Stimulated activated CD8-positive, alpha-beta memory T cell treated with anti-CD3 and anti-CD28 coated beads, Interleukin-15, amount 100 ng/mL, for 24 hours (primary cell): ENCODE measurements at regions not wholly inside any gene's neighbourhood (a gene's known extent, or its start where the extent isn't known, plus 50 kb on each side); places are given as distances from the start of the nearest gene placed in this dataset.

Experiments
- DNase-seq: peaks from one replicate; pipeline ENCODE4 v3.0.0-alpha.2; 2020; ENCODE audit warnings: low read depth

DNA sequence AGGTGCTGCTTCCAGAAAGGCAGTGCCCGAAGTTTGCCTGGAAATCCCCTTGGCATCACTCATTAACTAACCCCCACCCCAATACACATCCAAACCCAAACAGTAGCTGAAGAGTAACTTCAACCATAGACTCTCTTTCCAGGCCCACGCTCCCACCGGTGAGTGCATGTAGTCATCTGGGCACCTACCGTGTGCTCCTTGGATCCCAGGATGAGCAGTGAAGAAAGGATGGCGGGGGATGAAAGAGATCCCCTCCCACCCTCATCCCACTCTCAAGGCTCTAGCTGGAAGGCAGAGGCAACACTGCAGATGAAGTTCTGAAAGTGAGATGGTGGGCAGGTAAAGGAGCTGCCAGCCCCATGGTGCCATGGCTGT lies 305.0 kb downstream of the SOX9 start:
- no peak for DNase-seq

DNA sequence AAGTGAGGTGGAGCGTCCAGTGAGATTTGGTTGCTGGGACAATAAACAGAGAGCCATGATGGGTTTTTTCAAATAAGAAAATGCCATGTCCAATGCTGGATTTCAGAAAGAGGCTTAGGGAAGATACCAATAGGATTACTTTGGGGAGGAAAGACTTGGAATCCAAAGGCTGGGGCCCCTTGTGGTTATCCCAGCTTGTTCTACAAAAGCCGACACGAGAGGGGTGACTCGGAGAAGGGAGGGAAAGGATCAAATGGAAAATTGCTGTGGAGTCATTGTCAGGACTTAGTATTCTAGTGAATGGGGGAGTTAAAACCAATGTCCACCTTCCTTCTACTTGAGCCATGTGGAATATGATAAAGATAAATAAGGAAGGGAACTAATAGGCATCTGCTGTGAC lies 305.5 kb downstream of the SOX9 start:
- no peak for DNase-seq

DNA sequence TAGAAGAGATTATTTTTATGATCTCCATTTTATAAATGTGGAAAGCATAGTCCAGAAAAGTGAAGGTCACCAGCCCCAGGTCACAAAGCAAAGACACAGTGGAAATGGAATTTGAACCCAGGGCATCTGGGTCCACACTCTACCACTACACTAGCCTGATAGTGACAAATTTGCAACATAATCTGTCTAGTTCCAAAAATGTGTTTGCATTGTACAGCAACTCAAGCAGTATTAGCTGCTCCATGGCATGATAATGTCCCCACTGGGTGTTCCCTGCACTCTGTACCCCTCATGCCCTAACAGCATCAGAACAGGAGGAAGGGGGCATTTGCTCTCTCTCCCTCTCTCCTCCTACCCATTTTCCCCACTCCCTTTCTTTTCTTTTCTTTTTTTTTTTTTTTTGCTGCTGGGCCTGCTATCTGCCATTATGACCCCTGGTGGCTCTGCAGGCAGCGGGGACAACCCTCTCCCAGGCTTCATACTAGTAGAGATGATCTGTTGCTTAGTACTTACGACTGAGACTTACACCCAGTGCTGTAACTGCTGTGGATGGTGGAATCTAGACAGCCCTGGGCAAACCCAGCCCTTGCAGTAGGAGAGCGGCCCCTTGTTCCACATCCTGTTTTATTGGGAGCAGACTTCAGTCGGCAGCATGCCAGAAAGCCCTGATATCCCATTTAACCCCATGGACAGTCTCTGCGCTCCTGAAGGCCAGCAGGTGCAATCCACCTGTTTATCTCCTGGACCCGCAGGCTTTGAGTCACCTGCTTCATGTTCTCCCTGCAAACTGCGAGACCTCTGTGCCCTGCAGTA lies 306.3 kb downstream of the SOX9 start:
- DNase-seq, result no peak

DNA sequence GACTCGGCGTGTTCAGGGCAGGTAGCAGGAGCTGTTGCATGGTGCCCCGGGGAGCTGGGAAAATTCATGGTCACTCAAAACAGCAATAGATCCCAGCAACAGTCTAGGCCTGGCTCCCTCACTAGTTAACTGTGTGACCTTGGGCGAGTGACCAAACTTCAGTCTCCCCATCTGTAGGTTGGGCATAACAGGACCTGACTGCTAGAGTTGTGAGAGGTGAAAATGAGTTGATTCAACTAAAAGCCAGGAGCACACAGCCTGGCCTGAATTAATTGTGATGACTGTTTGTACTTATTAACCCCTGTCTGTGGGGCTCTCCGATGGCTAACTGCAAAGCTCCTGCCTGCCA lies 306.9 kb downstream of the SOX9 start:
- DNase-seq, result no peak

DNA sequence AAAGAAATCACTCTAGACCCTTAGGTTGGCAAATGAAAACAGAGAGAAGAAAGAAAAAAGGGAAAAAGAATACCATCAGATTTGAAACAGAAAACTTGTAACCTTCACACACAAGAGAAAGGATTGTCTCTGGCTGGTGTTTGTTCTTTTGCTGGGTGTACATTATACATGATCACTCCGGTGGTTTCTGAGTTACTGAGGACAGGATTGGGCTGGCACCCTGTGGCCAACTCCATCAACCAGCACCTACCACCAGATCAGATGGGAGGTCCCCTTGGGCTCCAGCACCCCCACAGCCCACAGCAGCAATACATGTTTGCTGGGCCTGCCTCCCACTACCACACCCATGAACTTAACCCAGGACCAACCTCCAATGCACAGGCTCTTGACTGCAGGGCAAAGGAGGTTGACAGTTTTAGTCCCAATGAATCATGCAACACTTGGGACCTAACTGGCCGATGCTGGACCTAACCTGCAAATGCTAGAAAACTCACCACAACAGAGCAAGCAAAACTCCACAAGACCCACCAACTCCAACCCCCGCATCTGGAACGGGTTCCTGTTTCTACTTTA lies 308.3 kb downstream of the SOX9 start:
- no peak for DNase-seq

DNA sequence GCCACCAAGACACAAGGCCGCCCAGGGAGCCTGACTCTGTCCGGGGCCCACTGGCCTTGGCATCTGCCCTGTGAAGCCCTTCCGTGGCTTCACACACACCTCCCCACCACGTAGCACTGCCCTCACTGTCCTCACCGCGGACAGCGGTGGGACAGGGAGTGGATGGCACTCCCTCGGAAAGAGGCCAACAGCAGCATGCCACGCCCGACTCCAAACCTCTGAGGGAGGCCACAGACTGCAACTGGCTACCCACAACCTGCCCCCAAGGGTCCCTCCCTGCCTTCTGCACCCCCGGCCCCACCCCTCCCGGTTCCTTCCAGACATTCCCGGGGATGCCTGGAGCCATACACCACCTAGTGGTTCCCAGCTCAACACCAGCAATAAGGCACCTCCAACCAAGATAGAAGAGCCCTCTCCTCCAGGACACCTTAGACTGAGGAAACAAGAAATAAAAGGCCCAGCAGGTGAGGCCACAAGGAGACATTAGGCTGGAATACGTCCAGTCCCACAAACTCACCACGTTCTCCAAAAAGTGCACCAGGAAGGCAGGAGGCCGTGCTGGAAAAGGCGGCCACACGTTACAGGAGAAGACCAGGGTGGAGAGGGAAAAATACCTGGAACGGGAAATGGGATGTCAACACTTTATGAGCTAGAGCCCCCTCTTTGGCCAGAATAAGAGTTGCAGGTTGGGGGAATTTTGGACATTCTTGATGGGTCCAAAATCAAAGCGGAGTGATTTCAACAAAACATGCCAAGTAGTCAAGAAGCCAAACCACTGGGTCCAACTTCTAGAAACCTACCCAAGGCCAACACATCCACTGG lies 310.0 kb downstream of the SOX9 start:
- no peak for DNase-seq

DNA sequence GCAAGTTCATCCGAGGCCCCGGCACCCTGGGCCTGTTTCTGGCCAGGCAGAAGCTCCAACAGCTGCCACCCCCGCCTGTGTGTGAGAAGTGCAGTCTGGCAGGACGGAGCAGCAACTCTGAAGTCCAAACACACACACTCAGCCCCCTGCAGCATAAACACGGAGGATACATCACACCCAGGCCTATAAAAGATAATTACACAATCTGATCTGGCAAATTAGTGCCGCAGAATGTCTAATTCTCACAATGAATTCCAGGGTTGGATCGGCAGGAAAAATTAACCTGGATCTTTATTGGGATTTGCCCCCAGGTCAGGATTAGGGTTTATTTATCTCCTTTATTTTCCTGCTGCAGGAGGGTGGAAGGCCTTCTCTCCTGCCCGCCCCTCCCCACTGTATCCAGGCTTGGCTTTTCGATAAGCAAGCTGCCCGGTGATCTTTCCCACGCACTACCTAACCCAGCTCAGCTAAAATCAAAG lies 311.4 kb downstream of the SOX9 start:
- DNase-seq, result no peak

DNA sequence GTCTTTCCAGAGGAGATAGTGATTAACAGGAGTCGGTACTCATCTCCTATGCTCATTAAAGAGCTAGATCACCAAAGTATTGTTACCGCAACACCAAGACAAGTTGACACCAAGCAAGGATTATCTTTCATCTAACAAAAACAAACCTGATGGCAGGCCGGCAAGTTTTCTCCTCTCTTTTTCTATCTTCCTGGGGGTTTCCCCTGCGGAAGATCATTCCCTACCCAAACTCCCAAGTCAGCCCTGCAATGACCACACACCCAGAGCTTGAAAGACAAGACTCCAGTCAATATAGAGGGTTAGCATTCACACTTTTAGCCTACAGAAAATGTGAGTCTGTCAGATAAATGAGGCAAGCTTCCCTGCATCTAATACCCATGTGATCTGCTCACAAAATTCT lies 312.1 kb downstream of the SOX9 start:
- no peak for DNase-seq

DNA sequence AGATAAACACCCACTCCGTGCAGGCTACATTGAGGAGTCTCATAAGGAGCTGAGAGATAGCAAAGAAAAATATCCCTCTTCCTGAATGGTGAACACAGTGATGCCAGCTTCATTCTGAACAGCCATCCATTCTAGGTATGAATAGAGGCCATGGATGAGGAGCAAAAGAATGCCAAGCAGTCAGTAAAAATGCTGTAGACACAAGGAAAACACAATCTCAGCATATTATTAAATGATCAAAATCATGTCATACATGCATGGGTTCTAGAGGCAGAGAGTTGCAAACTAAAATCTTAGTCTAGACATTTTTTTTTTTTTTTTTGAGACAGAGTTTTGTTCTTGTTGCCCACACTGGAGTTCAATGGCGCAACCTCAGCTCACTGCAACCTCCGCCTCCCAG lies 313.0 kb downstream of the SOX9 start:
- DNase-seq, result no peak

DNA sequence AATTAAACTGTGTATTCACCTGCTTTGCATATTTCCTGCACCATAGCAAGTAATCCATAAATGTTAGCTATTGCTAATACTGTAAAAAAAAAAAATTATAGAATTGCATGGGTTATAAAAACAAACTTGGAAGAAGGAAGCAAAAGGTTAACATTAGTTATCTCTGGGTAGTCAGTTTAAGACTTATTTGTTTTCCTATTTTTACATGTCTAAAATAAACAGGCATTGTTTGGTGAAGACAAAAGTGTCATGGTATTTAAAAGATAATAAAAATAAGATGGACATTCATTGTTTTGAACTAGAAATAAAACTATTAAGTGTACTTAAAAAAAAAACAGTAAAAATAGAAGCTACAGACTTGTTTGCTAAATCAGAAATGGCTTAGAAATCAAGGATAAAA lies 313.8 kb downstream of the SOX9 start:
- DNase-seq, result no peak

DNA sequence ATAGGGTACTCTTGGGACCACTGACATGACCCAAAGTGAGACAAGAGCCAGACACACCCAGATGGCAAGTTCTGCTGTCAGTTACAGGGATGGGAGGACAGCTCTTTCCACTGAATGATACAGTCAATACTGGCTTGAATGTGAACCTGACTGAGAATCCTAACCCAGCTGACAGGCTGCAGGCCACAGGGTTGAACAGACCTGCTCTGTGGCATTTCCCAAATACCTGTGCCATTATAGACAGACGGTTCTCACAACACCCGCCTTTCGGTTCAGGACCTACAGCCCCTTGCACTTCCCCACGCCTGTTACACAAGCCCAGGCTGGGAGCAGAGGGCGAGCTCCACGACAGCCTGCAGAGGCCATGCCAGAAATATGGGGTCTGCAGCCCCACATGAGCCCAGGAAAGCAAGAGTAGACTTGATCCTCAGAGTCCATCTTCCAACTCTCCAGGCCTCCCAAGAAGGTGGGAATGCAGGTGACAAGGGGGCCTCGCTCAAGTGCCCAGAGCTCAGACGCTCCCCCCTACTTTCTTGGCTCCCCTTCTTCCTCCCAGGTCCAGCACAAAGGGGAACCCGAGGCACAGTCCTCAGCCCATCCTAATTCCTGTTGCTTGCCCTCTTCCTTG lies 314.3 kb downstream of the SOX9 start:
- DNase-seq, result no peak

DNA sequence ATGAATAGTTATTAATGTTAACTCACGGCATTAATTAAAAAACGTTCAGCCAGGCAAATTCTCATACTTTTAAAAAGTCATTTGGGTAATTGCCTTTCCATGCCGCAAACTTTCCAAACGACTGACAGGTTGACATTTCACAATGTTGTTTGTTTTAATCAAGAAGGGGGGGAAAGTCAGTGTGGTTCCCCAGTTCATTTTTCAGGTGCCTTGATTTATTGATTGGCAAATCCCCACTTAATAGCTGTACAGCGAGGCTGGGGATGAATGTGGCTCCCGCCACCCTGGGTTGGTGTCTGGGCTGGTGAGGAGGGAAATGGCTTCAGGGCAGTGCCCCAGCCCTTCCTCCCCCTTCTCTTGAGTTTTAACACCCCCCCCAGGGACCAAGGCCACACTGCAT lies 318.0 kb downstream of the SOX9 start:
- DNase-seq, result no peak

DNA sequence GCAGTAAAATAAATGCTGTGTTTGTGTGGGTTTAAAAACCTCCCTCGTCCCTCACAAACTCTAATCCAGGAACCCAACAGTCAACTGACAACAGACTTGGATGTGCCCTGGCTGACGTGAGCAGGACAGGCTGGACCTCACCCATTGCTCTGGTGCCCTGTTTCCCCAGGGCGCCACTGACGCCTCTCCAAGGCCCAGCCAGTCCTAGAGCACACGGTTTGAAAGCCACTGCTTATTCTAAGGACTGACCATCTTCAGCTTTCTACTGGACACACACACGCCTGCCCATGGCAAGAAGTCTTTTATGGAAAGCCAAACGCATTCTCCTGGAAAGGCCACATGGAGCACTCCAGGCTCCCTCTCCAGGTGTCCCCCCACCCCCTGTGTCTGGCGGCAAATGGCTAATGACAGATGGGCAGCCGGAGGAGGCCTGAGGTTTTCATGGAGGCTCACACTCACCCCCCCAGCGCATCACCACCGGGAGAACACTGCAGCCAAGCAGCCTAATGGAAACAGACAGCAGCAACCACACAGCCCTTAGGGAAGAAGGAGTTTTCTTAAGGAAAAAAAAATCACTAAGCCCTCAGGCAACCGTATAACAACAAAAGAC lies 319.2 kb downstream of the SOX9 start:
- DNase-seq, result no peak

DNA sequence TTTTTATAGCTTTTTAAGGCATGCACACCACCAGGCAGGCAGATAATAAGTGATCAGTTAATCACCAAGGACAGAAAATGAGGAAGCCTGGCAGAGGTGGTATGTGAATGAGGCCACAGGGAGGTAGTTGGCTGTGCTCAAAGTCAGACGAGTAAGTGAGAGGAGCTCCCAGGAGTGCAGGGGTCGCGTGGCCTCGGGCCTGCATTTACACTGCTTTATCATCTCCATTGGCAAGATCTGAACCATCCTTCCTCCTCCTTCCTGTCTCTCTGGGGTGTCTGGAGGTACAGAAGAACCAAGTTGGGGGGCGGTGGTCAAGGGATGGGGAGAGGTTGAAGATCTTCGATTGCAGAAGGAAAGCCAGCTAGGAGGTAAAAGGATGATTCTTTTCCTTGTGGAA lies 320.1 kb downstream of the SOX9 start:
- no peak for DNase-seq

DNA sequence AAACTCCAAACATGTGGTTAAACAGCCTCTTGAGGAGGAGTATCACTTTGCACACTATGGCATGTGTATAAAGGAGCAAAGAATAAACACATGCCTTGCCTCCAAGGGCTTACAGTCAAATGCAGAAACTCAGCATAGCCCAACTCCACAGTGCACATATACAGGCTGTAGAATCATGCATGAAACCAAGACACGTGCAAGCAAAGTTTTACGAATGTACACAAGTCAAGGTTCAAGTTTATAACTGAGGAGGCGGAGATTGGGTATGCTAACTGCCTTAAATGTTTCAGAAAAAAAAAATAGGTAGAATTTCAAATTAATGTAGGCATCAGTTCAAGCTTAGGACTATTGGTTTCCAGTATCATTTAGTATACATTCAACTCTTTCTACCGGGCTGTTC lies 321.1 kb downstream of the SOX9 start:
- DNase-seq, result no peak

DNA sequence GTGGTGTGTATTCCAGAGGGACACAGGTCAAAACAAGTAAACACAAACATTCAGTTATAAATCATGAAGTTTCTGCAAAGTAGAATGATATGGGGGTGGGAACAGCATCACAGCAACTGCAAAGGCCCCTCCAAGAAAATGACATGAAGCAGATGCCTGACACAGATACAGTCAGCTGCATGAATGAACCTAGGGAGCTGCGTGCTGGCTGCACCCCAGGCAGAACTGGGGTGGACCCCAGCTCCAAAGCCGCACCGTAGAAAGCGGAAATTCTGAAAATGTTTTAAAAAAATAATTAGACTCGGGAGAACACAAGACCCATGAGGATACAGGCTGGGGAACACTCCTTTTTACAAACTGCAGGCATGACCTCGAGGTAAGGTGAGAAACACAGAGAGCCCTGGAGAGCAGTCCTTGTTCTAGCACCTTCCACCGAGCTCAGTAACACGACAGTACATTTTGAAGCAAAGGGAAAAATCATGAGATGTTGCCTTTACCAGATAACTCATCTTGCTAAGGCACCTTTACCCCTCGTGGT lies 323.8 kb downstream of the SOX9 start:
- DNase-seq, result no peak

DNA sequence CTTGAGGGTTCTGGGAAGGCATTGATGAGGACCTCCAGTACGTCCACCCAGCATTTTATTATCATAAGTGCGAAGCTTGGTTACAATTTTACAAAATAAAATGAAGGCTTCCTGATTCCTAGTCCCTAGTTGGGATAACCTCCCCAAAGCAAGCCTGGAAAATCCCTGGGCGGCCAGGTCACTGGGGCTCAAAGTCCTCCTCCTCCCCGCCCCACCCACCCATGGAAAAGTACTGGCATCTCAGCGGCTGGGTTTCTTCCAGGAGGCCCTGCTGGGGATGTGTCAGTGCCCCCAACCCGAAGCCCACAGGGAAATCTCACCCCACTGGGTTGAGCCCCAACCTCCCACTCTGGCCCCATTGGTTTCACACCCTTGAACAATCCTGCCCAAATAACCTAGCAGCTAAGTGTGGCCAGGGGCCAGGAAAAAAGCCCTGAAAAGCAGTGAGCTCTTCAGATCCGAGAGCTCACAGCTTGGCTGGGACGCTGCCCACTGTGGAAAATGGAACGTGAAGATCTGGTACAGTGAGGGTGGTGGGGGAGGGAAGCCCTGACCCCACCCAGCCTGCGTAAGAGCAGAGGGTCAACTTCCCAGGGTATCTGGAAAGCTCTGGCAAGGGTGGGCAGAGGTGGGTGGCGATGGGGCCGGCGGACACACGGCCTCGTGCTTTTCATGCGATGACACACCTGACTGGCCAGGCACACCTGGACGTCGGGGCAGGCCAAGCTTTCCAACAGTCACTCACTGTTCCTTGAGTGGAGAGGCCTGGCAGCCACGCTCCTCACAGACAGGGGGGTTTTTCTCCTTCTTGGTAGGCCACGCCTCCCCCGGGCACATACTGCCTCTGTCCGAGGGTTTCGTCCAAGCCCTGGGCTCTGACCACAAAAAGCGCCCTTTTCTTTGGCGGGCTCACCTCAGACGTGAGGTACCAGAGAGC lies 324.5 kb downstream of the SOX9 start:
- no peak for DNase-seq

DNA sequence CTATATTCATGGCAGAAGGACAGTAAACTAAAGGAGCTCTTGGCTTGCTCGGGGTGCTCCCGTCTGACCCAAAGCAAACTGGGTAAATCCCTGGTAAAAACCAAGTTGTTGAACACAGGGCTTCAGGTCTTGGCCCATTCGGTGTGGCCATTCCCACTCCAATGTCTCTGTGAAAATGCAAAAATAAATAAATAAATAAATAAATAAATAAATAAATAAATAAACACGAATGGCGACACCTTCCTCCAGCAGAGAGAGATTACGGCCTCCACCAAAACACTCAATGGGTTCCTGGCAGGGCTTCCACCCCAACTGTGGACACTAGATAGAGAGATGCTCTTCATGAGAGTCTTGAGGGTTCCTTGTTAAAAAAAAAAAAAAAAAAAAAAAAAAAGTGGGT lies 325.3 kb downstream of the SOX9 start:
- no peak for DNase-seq

DNA sequence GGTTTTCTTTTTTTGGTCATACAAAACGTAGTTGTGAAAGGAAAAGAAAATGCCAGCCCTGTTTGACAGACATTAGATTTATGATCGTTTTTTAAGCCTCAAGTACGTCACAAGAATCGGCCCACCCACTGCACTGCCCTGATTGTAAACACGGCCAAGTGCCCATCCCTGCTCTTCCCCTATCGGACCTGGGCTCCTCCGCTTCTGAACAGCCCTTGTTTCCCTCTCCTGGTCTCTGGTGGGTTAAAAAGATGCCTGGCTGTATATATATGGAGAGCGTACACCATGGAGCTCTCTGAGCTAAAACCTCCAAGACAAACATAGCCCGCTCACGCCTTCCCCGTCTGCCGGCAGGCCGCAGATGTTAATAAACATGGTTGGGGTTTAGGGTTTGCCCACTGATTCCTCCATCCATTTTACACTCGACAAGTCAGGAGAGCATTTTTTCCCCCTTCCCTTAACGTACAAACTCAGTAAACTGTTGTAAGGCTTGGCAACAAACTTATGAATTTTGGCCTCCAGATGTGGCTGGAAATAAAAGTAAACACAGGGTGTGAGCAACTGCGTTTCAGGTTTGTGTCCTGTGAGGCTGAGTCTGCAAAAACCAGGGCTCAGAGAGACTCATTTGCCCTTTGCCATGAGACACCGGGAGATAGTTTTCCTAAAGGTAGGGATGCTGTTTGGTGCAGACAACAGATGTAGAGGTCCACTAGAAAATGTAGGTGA lies 325.9 kb downstream of the SOX9 start:
- DNase-seq, result no peak

DNA sequence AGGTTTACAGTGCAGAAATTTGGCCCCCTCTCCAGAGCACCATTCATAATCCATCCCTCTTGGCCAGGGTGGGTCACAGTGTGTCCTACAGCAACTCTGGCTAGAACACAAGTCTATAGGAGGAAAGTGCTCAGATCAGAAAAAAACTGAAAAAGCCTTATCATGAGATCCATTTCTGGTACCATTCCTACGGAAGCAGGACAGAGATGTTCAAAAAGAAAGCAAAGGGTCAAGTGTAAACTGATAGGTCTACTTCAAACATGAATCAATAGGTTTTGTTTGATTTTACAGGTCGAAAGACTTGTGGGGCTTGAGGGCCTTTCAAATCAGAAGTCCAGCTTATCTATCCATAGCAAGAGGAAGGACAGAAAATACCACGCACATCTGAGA lies 326.4 kb downstream of the SOX9 start:
- no peak for DNase-seq
